ENCODE measurements at regions not wholly inside any gene's neighbourhood (a gene's known extent, or its start where the extent isn't known, plus 50 kb on each side); places are given as distances from the start of the nearest gene placed in this dataset.
A peak's percentile ranks its signal among the peaks of the same experiment; 100 is the strongest.

DNA sequence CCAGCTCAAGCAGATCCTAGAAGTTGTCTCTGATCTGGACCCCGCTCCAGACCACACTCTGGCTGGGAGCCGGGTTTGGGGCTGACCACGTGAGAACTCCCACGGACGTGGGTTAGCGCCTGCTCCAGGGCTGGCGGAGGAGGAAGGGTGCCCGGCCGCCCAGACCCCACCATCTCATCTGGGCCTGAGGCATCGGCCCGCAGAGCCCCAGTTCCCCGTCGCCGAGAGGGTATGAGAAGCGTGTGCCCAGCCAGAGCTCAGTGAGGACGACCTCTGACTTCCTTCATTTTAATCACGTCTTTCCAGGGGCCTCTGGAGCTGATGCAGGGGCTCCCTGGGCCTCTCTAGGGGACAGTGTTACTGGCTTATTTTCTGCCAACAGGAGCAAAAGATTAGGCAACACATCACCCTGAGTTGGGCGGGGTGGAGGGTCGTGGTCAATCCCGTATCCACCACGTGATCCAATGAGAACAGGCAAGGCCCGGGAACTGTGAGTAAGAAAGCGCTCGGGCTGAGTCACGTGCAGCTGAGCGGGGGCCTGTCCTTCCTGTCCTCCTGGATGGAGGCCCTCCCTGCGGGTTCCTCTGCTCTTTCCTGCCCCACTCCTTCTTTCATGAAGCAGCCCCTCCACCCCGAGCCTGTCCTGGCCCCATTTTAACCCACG lies 81.1 kb downstream of the SIK1 start:
- Histone ChIP-seq H3K9me3 (ENCODE audit: control insufficient read depth, low read length) (no peaks in the 10 kb centered on the region), H3K4me1 (ENCODE audit: control insufficient read depth, insufficient read depth, low read length) (peaks cover 48% of the 10 kb centered on the region), H3K4me3 (ENCODE audit: low read length) (no peak overlapping the region), H3K27me3 (ENCODE audit: control insufficient read depth, insufficient read depth, low read length) (no peaks in the 10 kb centered on the region), H3K9ac (ENCODE audit: low read length) (no peak overlapping the region), H3K36me3 (ENCODE audit: control insufficient read depth, insufficient read depth, low read length) (no peaks in the 10 kb centered on the region)

DNA sequence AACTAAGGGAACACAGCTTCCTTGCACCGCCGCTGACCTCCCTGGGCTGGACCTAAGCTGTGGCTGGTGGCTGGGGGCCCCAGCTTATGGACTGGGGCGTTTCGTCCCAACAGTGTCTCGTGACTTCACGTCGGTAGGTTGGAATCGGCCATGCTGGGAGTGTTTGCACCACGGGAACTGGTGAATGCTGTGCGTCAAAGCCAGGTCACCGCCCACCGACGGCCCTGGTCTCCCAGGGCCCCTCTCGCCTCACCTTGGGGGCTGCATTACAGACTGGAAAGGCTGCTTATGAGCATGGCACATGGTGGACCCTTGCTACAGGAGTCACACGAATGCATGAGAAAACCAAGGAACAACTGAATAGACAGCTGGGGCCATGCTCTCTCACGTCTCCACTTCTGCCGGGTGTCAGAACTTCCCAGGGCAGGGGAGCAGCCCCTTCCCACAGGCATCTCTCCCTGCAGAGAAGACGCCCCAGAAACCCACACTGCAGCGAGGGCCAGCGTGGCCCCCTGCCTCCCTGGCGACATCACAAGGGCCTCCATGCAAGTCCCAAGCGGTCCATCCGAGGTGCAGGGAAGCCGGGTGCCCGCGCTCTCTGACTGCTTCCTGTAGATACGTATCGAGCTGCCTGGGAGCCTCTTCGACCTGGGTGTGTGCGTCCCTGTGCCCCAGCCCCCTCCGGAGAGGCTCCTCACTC lies 81.7 kb downstream of the SIK1 start:
- Histone ChIP-seq H3K4me3 (ENCODE audit: low read length) (no peak overlapping the region), H3K27me3 (ENCODE audit: control insufficient read depth, insufficient read depth, low read length) (no peaks in the 10 kb centered on the region), H3K4me1 (ENCODE audit: control insufficient read depth, insufficient read depth, low read length) (peaks cover 55% of the 10 kb centered on the region), H3K9ac (ENCODE audit: low read length) (peak overlapping the region; percentile 58), H3K9me3 (ENCODE audit: control insufficient read depth, low read length) (no peaks in the 10 kb centered on the region), H3K36me3 (ENCODE audit: control insufficient read depth, insufficient read depth, low read length) (no peaks in the 10 kb centered on the region)

DNA sequence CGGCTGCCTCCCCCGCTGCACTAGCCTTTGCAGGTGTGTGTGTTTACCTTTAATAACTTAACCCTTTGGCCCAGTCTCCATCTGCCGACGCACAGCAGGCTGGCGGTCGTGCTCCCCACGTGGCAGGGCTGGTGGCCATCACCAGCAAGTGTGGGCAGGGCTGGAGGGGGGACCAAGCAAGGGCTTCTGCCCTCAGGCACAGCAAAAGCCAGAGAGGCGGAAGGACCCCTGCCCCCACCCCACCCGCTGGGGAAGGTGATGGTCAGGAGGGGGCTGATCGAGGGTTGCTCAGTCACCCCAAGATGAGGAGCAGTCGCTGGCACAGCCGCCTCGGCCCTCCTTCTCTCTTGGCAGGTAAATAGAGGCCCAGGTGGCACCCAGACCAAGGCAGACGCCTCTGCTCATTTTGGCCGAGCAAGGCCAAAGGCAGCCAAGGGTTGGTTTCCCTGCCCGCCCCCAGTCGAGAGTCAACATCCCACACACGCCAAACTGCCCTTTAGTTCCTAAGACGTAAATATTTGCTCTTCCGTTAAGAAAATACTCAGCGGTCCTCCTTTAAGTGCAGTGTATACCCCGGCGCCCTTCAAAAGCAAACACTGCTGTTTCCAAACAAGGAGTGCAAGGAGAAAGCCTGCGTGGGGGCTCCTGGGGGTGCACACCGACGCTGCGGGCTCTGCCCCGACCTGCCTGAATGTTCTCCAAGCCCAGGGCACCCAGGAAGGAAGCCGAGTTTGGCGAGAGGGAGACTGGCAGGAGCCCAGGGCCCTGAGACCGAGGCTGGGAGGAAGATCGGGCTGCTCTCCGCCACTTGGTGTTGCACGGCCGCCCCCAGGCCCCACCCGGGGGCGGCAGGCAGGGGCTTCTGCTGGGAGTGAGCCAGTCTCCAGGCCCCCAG lies 82.7 kb downstream of the SIK1 start:
- Histone ChIP-seq H3K27me3 (ENCODE audit: control insufficient read depth, insufficient read depth, low read length) (no peaks in the 10 kb centered on the region), H3K9ac (ENCODE audit: low read length) (peak overlapping the region; percentile 58), H3K4me1 (ENCODE audit: control insufficient read depth, insufficient read depth, low read length) (peaks cover 57% of the 10 kb centered on the region), H3K36me3 (ENCODE audit: control insufficient read depth, insufficient read depth, low read length) (no peaks in the 10 kb centered on the region), H3K9me3 (ENCODE audit: control insufficient read depth, low read length) (no peaks in the 10 kb centered on the region), H3K4me3 (ENCODE audit: low read length) (peak overlapping the region; percentile 8)

DNA sequence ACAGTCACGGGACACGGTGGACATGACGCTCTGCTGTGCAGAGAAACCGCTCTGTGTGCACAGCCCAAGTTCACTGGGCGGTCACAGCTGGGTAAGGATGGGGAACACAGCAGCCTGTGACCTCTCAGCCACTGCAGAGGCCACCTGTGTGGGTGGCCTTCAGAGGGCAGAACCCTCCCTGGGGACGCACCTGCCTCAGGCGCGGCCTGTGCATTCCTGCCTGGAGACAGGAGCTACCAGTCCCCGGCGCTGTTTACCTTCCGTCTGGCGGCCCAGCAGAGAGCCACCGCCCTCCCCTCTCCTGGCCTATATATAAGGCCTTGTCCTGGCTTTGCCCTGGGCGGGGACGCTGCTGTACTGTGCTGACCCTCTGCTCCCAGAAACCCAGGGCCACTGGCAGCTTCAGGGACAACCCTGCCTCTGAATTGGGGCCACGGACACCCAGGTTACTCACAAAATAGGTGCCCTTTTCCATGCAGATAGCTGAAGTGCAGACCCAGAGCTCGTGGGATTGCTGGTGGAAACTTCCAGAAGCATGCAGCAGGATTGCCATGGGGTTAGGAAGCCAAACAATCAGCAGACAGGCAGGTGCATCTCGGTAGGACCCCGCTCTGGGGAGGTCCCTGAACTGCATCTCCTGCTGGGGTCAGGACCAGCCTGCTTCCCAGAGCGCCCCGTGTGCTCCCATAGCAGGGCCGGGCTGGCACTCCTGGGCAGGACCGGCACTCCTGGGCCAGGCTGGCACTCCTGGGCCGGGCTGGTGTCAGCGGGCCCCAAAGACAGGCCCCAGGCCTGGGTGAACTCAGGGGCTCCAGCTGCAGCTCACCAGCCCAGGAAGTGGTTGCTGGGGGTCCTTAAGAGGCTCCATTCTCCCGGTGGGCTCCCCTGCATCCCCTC lies 83.6 kb downstream of the SIK1 start:
- Histone ChIP-seq H3K27me3 (ENCODE audit: control insufficient read depth, insufficient read depth, low read length) (no peaks in the 10 kb centered on the region), H3K36me3 (ENCODE audit: control insufficient read depth, insufficient read depth, low read length) (no peaks in the 10 kb centered on the region), H3K4me3 (ENCODE audit: low read length) (peak overlapping the region; percentile 8), H3K9me3 (ENCODE audit: control insufficient read depth, low read length) (no peaks in the 10 kb centered on the region), H3K4me1 (ENCODE audit: control insufficient read depth, insufficient read depth, low read length) (peaks cover 64% of the 10 kb centered on the region), H3K9ac (ENCODE audit: low read length) (peak overlapping the region; percentile 58)

DNA sequence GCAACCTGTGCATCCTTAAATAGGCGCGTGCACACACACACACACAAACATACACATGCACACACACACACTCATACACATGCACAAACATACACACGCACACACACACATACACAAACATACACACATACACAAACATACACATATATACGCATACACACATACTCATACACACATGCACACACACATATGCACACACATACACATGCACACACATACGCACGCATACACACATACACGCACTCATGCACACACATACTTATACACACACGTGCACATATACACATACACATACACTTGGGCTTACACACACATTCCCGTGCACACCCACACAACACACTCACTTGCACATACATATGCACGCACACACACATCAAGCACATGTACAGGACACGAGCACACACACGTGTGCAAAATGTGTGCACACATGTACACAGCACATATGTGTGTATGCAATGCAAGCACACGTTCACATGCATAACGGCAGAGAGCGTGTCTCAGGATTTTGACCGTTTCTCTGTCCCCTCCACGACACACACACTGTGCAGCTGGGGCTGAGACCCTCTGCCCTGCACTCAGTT lies 84.5 kb downstream of the SIK1 start:
- Histone ChIP-seq H3K36me3 (ENCODE audit: control insufficient read depth, insufficient read depth, low read length) (no peaks in the 10 kb centered on the region), H3K9me3 (ENCODE audit: control insufficient read depth, low read length) (no peaks in the 10 kb centered on the region), H3K9ac (ENCODE audit: low read length) (no peak overlapping the region), H3K27me3 (ENCODE audit: control insufficient read depth, insufficient read depth, low read length) (no peaks in the 10 kb centered on the region), H3K4me3 (ENCODE audit: low read length) (no peak overlapping the region), H3K4me1 (ENCODE audit: control insufficient read depth, insufficient read depth, low read length) (peaks cover 61% of the 10 kb centered on the region)

DNA sequence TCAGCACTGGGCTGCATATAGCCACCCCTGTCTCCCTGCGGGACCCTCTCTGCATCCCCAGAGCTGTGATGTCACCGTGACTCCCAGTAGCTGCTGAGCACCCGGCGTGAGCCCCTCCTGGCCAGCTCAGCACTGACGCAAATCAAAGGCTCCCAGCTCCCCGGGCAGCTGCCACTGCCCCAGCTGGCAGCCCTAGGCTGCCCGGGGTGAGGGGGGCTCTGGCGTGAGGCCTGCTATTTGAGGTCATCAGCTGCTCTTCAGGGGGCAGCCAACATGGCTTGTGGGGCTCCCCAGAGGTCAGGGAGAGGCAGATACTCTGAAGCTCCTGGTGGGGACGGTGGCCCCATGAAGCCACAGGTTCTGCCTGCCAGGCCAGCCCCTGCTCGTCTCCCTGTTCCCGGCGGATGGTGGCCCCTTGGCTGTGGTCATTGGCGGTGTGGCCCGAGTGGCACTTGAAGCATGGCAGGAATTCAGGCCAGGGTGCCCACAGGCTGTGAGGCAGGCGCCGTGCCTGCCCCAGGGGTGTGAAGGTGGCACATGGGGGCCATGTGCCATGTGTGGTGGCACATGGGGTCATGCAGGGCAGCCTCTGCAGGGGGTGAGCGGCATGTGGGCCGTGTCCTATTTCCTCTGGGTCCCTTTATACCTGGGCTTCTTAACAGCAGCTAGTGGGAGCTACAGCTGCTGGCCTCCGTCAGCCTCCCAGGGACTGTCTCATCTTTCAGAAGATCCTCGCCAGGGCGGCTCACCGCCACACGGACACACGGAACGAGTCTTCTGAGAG lies 85.4 kb downstream of the SIK1 start:
- peaks cover 61% of the 10 kb centered on the region for H3K4me1 ChIP-seq (ENCODE audit: control insufficient read depth, insufficient read depth, low read length)
- no peaks in the 10 kb centered on the region for H3K27me3 ChIP-seq (ENCODE audit: control insufficient read depth, insufficient read depth, low read length)
- no peaks in the 10 kb centered on the region for H3K36me3 ChIP-seq (ENCODE audit: control insufficient read depth, insufficient read depth, low read length)
- H3K4me3 ChIP-seq (ENCODE audit: low read length) = no peak overlapping the region
- H3K9me3 ChIP-seq (ENCODE audit: control insufficient read depth, low read length) = no peaks in the 10 kb centered on the region
- H3K9ac ChIP-seq (ENCODE audit: low read length) = no peak overlapping the region

DNA sequence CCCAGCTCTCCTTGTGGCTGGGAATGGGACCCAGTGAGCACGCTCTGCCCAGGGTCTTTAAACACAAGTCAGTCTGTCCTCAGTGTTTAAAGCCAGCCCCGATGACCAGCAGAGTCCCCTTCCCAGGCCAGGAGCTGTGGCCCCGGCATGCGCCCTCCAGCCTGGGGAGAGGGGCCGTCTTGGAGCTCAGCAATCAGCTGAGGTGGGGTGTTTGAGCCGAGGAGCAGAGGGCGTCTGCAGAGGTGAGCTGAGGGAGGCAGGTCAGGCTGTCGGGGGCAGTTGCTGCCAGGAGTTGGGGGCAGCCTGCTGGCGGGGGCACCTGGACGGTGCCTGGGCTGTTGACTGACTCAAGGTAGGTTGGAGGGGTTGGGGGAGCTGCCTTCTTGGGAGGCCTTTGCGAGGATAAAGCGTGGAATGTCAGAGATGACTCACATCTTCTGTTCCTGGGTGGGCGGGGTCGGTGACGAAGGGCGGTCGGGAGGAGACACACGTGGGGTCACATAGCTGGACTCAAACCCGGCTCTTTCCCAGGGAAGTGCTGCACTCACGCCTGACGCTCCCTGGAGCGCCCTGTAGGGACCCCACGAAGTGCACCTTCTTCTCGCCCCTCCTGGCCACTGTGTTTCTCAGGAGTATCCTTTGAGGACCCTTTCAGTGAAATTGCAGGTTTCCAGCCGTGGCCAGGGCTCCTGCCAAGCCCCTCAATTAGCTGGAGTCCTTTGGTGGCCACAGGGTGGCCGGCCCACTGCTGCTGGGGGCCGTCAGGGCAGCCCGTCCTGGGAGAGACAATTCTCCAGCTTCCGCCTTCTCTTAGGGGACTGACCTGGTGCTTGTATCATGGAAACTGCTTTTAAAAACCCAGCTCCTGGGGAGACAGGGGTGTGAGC lies 86.2 kb downstream of the SIK1 start:
- H3K27me3 ChIP-seq (ENCODE audit: control insufficient read depth, insufficient read depth, low read length) = no peaks in the 10 kb centered on the region
- H3K4me3 ChIP-seq (ENCODE audit: low read length) = no peak overlapping the region
- H3K36me3 ChIP-seq (ENCODE audit: control insufficient read depth, insufficient read depth, low read length) = no peaks in the 10 kb centered on the region
- H3K9me3 ChIP-seq (ENCODE audit: control insufficient read depth, low read length) = no peaks in the 10 kb centered on the region
- H3K4me1 ChIP-seq (ENCODE audit: control insufficient read depth, insufficient read depth, low read length) = peaks cover 61% of the 10 kb centered on the region
- H3K9ac ChIP-seq (ENCODE audit: low read length) = no peak overlapping the region

DNA sequence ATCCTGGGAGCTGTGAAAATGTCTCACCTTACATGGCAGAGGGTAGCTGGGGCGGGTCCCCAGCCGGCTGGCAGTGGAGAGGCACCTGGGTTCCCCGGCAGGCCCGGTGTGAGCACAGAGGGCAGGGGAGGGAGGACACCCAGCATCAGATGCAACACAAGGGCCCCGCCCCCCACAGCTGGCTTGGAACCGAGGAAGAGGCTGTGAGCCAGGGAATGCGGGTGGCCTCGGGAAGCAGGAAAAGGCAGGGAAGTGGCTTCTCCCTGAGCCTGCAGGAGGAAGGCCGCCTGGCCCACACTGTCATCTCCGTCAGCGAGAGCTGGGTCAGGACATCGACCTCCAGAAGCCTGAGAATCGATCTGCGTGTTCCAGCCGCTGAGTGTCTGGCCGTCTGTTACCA lies 87.3 kb downstream of the SIK1 start:
- peaks cover 52% of the 10 kb centered on the region for H3K4me1 ChIP-seq (ENCODE audit: control insufficient read depth, insufficient read depth, low read length)
- H3K36me3 ChIP-seq (ENCODE audit: control insufficient read depth, insufficient read depth, low read length) = no peaks in the 10 kb centered on the region
- H3K4me3 ChIP-seq (ENCODE audit: low read length) = no peak overlapping the region
- no peak overlapping the region for H3K9ac ChIP-seq (ENCODE audit: low read length)
- no peaks in the 10 kb centered on the region for H3K9me3 ChIP-seq (ENCODE audit: control insufficient read depth, low read length)
- H3K27me3 ChIP-seq (ENCODE audit: control insufficient read depth, insufficient read depth, low read length) = no peaks in the 10 kb centered on the region

DNA sequence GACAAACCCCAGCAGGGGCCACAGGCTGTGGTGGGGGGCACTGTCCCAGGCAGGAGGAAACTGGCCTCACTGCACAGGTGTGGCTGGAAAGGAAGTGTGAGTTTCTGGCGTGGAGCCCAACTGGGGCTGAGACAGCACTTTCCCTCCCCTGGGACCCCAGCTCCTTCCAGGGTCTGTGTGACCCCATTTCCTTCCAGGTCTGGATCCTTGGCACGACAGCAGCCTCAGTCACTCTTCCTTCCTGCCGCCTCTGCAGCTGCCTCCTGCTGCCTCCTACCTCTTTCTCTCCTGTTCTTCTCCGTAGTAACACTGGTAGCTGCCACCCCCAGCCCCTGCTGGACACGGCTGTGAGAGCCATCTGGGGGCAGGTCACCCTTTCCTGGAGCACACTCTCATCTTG lies 88.0 kb downstream of the SIK1 start:
- Histone ChIP-seq H3K4me1 (ENCODE audit: control insufficient read depth, insufficient read depth, low read length) (peaks cover 50% of the 10 kb centered on the region), H3K27me3 (ENCODE audit: control insufficient read depth, insufficient read depth, low read length) (no peaks in the 10 kb centered on the region), H3K36me3 (ENCODE audit: control insufficient read depth, insufficient read depth, low read length) (no peaks in the 10 kb centered on the region), H3K9me3 (ENCODE audit: control insufficient read depth, low read length) (no peaks in the 10 kb centered on the region), H3K9ac (ENCODE audit: low read length) (peak overlapping the region; percentile 7), H3K4me3 (ENCODE audit: low read length) (no peak overlapping the region)

All from mucosa of stomach (tissue), 1 donor.